ENCODE measurements at regions not wholly inside any gene's neighbourhood (a gene's known extent, or its start where the extent isn't known, plus 50 kb on each side); places are given as distances from the start of the nearest gene placed in this dataset.

DNA sequence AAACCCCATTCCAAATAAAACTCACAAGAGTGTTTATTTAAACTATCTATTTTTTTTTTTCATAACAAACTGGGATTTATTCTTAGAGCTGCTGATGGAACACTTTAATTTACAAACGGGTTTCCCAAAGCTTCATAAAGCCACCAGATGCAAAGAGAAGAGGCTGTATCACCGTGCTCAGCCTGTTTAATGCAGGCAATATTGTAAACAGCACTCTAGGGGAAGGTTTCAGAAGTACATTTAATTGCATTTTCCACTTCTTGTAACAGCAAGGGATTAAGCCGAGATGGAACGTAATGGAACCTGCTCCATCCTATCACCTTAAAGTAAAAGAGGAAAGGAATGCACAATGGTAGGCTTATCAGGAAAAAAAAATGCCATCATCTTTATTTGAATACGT lies 550.6 kb upstream of the ARGLU1 start:
- Histone ChIP-seq H3K27me3 (replicated peaks; ENCODE audit: insufficient read depth, low read depth, low read length, poor library complexity) (peaks cover 23% of the 10 kb centered on the region), H3K4me1 (ENCODE audit: insufficient read depth, low read length, poor library complexity, severe bottlenecking) (no peaks in the 10 kb centered on the region), H3K36me3 (ENCODE audit: insufficient read depth, low read length, poor library complexity, severe bottlenecking) (no peaks in the 10 kb centered on the region), H3K27ac (ENCODE audit: low read depth, low read length, poor library complexity, severe bottlenecking) (no peak overlapping the region), H3K9me3 (ENCODE audit: low read depth, low read length, poor library complexity, severe bottlenecking) (no peaks in the 10 kb centered on the region), H3K4me3 (ENCODE audit: low read depth, low read length, poor library complexity, severe bottlenecking) (no peak overlapping the region)
- intact Hi-C loops (cut with micrococcal nuclease; ENCODE audit: unreplicated experiment): no loop called here
- TF ChIP-seq, protein P1, sequence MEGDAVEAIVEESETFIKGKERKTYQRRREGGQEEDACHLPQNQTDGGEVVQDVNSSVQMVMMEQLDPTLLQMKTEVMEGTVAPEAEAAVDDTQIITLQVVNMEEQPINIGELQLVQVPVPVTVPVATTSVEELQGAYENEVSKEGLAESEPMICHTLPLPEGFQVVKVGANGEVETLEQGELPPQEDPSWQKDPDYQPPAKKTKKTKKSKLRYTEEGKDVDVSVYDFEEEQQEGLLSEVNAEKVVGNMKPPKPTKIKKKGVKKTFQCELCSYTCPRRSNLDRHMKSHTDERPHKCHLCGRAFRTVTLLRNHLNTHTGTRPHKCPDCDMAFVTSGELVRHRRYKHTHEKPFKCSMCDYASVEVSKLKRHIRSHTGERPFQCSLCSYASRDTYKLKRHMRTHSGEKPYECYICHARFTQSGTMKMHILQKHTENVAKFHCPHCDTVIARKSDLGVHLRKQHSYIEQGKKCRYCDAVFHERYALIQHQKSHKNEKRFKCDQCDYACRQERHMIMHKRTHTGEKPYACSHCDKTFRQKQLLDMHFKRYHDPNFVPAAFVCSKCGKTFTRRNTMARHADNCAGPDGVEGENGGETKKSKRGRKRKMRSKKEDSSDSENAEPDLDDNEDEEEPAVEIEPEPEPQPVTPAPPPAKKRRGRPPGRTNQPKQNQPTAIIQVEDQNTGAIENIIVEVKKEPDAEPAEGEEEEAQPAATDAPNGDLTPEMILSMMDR (conservative IDR thresholded peaks at IDR 0.05; ENCODE audit: low read depth, low read length): no peak
- no peak for TF ChIP-seq EZH2 (IDR thresholded peaks at IDR 0.05; ENCODE audit: borderline replicate concordance, low read depth, low read length, poor library complexity, severe bottlenecking)
- no peak for DNase-seq (ENCODE audit: low spot score)
- no TSS peak for BruUV-seq (replicated peaks)
- ChIA-PET CTCF (no interaction called here), POLR2A (ENCODE audit: low non-redundant PET) (no interaction called here)

DNA sequence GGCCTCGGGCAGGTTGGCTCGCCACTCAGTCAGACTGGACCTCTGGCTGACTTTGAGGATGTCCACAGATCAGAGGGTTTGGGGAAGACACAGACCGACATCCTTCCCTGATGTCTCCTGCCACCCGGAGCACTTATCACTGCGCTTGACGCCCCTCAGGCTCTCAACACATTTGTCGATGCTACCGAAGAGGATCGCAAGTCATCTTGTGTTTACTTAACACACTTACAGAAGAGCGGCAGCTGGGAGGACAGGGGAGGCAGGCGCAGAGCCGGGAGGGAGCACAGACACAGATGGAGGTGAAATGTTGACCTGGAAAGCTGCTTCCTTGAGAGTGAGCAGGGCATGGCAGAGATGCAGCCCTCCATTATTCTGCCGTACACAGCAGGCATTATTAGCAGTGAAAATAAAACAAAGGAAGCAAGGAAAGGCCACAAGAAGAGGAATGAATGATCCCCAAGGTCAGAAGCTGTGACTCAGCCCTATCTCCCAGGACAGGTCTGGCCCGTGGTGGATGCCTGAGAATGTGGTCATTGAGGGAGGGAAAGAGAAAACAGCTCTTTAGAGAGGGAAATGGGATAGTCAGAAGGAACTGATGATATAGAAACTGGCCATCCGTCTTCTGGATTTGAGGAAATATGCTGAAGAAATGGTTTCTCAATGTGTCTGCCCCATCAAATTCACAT lies 549.5 kb upstream of the ARGLU1 start:
- CTCF ChIA-PET: no interaction called here
- TF ChIP-seq, protein P1 (conservative IDR thresholded peaks at IDR 0.05; ENCODE audit: low read depth, low read length): no peak
- TF ChIP-seq EZH2 (IDR thresholded peaks at IDR 0.05; ENCODE audit: borderline replicate concordance, low read depth, low read length, poor library complexity, severe bottlenecking): no peak
- no peaks in the 10 kb centered on the region for H3K36me3 ChIP-seq (ENCODE audit: insufficient read depth, low read length, poor library complexity, severe bottlenecking)
- no peak for DNase-seq (ENCODE audit: low spot score)
- no peak overlapping the region for H3K27ac ChIP-seq (ENCODE audit: low read depth, low read length, poor library complexity, severe bottlenecking)
- no peaks in the 10 kb centered on the region for H3K9me3 ChIP-seq (ENCODE audit: low read depth, low read length, poor library complexity, severe bottlenecking)
- H3K4me1 ChIP-seq (ENCODE audit: insufficient read depth, low read length, poor library complexity, severe bottlenecking): no peaks in the 10 kb centered on the region
- POLR2A ChIA-PET (ENCODE audit: low non-redundant PET): no interaction called here
- BruUV-seq (replicated peaks): no TSS peak
- peaks cover 23% of the 10 kb centered on the region for H3K27me3 ChIP-seq (replicated peaks; ENCODE audit: insufficient read depth, low read depth, low read length, poor library complexity)
- no peak overlapping the region for H3K4me3 ChIP-seq (ENCODE audit: low read depth, low read length, poor library complexity, severe bottlenecking)
- intact Hi-C loops (cut with micrococcal nuclease; ENCODE audit: unreplicated experiment): no loop called here

DNA sequence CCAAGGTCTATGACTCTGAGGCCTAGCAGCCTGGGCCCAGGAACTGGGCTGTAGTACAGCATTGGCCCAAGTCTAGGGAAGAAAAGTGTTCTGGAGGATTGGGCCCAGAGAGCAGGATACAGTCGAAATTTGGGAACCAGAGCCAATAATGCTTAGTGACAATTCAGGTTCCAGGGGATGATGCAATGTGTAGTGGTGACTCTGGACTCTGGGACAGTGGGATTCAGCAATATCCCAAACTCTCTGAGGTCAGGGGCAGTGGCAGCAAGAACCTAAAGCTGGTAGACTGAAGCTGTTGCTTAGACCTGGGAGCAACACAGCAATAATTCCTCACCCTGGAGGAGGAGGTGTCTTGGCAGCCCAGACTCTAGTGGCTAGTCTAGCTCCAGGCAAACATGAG lies 545.5 kb upstream of the ARGLU1 start:
- no peak for DNase-seq (ENCODE audit: low spot score)
- Histone ChIP-seq H3K27me3 (replicated peaks; ENCODE audit: insufficient read depth, low read depth, low read length, poor library complexity) (peaks cover 27% of the 10 kb centered on the region), H3K4me3 (ENCODE audit: low read depth, low read length, poor library complexity, severe bottlenecking) (no peak overlapping the region), H3K27ac (ENCODE audit: low read depth, low read length, poor library complexity, severe bottlenecking) (no peak overlapping the region), H3K36me3 (ENCODE audit: insufficient read depth, low read length, poor library complexity, severe bottlenecking) (no peaks in the 10 kb centered on the region), H3K9me3 (ENCODE audit: low read depth, low read length, poor library complexity, severe bottlenecking) (peaks cover 3% of the 10 kb centered on the region), H3K4me1 (ENCODE audit: insufficient read depth, low read length, poor library complexity, severe bottlenecking) (no peaks in the 10 kb centered on the region)
- TF ChIP-seq, protein P1 (conservative IDR thresholded peaks at IDR 0.05; ENCODE audit: low read depth, low read length): no peak
- CTCF ChIA-PET: no interaction called here
- BruUV-seq (replicated peaks): no TSS peak
- intact Hi-C loops (cut with micrococcal nuclease; ENCODE audit: unreplicated experiment): no loop called here
- POLR2A ChIA-PET (ENCODE audit: low non-redundant PET): no interaction called here

All from A673 (cell line).